ENCODE measurements at regions not wholly inside any gene's neighbourhood (a gene's known extent, or its start where the extent isn't known, plus 50 kb on each side); places are given as distances from the start of the nearest gene placed in this dataset.
A peak's percentile ranks its signal among the peaks of the same experiment; 100 is the strongest.

- DNase-seq (ENCODE audit: low spot score): no peak
Observed at GRCh38 chr13:106382534-106382933, 152.9 kb downstream of the EFNB2 start.

- no peak for DNase-seq (ENCODE audit: low spot score)
Observed at GRCh38 chr13:106381091-106381490, 154.4 kb downstream of the EFNB2 start.

DNA sequence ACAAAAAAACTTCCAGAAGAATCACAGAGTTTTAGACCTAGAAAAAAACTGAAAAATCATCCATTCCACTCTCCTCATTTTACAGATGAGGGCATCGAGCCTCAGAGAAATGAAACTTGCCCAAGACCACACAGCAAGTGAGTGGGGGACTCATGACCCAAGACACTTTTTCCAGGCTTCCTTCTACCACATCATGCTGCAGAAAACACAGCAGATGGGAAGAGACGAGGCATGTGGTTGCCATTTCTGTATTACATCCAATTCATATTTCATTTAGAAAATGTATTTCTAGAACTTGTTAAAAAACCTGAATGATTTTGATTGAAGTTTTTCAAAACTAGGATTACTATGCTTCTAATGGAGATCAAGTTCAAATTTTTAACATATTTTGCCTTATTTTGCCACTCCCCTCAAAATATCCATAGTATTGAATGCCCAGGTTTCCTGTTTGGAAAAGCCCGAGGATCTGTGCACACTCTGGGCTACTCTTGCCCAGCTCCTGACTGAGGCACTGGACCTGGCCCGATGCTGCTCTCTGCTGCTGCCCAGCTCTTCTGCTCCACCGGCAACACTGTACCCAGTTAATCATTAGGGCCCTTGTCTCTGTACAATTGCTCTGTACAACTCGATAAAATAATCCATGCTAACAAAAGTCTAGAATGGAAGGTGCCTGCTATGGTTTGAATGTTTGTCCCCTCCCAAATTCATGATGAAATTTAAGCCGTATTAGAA lies 157.4 kb downstream of the EFNB2 start:
- DNase-seq (ENCODE audit: low spot score): no peak

DNA sequence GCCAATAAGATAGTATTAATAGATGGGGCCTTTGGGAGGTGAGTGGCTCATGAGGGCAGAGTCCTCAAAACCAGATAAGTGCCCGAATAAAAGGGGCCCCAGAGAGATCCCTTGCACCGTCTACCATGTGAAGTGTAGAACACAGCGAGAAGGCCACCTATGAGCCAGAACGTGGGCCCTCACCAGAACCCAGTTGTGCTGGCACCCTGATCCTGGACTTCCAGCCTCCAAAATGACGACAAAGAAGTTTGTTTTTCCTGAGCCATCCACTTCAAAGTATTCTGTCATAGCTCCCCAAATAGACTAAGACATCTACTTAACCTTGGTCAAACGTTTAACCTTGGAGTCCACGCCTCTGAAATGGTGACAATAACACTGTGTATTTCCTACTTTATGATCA lies 158.1 kb downstream of the EFNB2 start:
- no peak for DNase-seq (ENCODE audit: low spot score)

GRCh38 chr13:106376401-106377112 lies 158.9 kb downstream of the EFNB2 start:
- peak; percentile 90 for DNase-seq (ENCODE audit: low spot score)

GRCh38 chr13:106375085-106375484 lies 160.4 kb downstream of the EFNB2 start:
- DNase-seq (ENCODE audit: low spot score): no peak

- DNase-seq (ENCODE audit: low spot score): no peak
Observed at GRCh38 chr13:106374631-106375030, 160.8 kb downstream of the EFNB2 start.

DNA sequence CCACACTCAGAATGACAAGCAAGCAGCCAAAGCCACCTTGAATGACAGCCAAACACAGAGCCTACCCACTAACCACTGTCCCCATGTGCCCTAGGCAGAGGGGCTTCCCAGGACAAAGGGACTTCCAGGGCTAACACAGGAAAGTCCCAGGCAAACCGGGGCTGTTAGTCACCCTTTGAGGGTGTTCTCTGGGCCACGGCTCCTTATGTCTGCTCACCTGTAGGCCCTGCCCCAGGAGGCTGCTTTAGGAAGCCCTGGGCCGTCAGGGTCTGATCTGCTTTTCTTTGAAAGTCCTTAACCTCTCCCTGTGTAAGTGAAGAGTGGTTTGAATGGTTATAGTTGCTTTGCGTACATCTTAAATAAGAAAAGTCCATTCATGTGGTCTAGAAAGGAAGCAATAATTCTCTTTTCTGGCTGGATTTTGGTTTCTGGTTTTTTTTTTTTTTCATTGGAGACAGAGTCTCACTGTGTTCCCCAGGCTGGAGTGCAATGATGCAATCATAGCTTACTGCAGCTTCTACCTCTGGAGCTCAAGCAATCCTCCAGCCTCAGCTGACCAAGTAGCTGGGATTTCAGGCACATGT lies 161.4 kb downstream of the EFNB2 start:
- peak; percentile 57 for DNase-seq (ENCODE audit: low spot score)

DNA sequence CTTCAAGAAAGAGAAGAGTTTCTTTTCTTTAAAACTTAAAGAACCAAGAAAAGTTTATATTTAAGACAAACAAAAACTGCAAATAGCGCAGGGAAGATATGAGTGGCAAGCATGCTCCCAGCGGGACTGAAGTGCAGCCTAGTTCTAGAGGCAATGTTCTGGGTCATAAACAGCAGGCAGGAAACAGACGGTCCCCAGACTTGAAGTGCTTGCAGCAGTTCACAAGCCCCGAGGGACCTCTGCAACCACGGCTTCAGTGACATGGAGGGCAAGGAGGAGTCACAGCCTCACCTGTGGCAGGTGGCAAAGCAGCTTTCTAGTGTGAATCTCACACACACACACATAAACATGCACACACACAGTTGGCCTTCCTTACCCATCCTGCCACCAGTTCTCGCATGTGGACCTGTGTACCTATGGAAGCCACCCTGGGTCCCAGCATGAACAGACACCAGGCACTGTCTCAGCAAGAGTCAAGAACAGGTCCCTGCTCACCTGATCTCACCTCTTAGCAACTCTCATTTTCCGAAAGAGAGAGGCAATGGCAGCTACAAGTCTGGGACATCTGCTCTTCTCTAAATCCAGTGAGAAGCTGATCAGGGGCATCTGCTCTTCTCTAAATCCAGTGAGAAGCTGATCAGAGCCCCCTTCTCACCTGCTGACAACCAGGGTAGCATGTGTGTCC lies 162.0 kb downstream of the EFNB2 start:
- DNase-seq (ENCODE audit: low spot score): peak; percentile 36

- no peak for DNase-seq (ENCODE audit: low spot score)
Observed at GRCh38 chr13:106372199-106373155, 163.0 kb downstream of the EFNB2 start.

GRCh38 chr13:106371024-106371423 lies 164.4 kb downstream of the EFNB2 start:
- DNase-seq (ENCODE audit: low spot score): no peak

DNA sequence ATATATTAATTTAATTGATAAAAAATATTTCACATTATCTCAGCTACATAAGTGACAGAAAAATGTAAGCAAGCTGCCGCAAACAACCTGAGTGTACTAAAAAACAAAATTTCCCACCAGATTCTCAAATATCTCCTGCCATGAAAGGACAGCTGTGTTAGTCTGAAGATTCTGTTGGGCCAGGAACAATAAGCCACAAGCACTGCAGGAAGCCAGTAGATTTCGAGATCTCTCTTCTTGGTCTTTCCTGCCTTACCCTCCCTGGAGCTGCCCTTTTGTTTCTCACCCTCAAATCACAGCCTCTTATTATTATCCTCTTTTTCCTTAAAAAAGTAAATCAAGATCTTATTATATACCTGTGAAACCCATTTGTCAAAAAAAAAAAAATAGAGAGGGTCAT lies 165.6 kb downstream of the EFNB2 start:
- DNase-seq (ENCODE audit: low spot score): no peak

GRCh38 chr13:106369091-106369490 lies 166.4 kb downstream of the EFNB2 start:
- DNase-seq (ENCODE audit: low spot score): no peak

- DNase-seq (ENCODE audit: low spot score): no peak
Observed at GRCh38 chr13:106367361-106367971, 168.0 kb downstream of the EFNB2 start.

DNA sequence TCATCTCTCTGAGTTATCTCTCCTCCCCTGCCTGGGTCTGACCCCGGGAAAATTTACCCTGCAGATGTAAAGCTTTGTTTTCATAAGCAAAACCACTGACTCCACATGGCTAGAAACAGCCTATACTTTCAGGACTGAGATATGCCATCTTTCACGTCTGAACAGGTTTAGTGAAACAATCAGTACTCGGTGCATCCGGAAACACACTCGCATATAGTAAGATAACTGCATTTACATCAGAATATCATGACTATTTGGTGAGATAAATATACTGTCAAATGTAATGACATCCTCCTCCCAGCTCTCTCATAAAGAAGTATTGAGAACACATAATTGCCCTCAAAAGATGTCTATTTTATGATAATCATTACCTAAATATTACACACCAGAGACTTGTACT lies 172.8 kb downstream of the EFNB2 start:
- DNase-seq (ENCODE audit: low spot score): no peak

- no peak for DNase-seq (ENCODE audit: low spot score)
Observed at GRCh38 chr13:106361621-106362020, 173.8 kb downstream of the EFNB2 start.

GRCh38 chr13:106357198-106357597 lies 178.3 kb downstream of the EFNB2 start:
- DNase-seq (ENCODE audit: low spot score): no peak

DNA sequence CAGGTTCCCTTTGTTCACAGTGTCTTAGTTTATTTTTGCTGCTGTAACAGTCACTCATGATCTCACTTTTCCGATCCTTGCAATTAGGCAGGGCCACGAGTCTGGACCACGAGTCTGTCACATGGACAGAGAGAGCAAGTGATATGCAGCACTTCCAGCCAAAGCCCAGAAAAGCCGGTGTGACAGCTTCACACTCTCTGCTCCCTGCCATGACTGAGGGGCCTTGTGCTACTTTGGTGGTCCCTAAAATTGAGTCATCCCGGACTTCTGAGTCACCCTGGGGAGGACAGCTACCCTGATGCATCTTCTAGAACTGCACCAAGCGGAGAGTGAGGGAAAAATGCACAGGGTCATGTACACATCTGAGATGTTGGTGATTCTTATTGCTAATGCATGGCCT lies 179.6 kb downstream of the EFNB2 start:
- no peak for DNase-seq (ENCODE audit: low spot score)

DNA sequence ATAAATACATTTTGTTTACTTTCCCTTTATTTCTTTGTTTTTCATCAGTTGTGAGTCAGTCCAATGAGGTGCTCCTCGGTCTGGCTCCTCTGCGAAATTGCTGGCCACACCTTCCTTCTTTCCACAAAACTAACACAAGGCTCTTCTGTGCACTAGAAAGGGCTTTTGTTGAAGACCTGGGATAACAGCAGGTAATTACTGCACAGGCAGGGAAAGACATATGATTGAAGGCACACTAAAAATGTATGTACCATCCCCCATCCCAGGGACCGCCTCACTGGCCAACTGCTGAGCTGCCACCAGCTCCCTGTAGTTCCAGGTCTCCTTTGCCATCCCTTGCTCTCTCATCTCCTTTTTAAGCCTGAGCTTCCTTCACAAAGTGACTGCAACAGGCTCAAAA lies 180.5 kb downstream of the EFNB2 start:
- DNase-seq (ENCODE audit: low spot score): peak; percentile 82

DNA sequence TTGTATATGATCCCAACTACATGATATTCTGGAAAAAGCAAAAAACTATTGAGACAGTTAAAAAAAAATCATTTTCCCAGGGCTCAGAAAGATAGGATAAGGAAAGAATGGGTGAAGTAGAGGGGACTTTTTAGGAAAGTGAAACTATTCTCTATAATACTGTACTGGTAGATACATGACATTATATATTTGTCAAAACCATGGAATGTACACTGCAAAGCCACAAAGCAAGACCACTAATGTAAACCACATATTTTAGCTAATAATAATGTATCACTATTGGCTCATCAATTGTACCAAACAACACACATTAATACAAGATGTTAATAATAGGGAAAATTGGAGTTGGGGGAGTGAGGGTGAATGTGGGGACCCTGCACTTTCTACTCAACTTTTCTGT lies 182.6 kb downstream of the EFNB2 start:
- DNase-seq (ENCODE audit: low spot score): no peak

GRCh38 chr13:106351251-106351650 lies 184.2 kb downstream of the EFNB2 start:
- DNase-seq (ENCODE audit: low spot score): no peak

Measured in SW480 (cell line).